A549 (cell line): ENCODE measurements at regions not wholly inside any gene's neighbourhood (a gene's known extent, or its start where the extent isn't known, plus 50 kb on each side); places are given as distances from the start of the nearest gene placed in this dataset.

ENCODE experiments used
- ATAC-seq, 2 experiments: fragments of 200-7000 bp in 1 of 2; fragments of >200 bp in 1 of 2; cut with Nextera tagmentation in 1 of 2; cut with Tn5 transposase in 1 of 2; 3 replicates each; pipeline versions ENCODE4 v1.8.0 to v1.9.1; 2018 to 2020; ENCODE audit warnings: mild to moderate bottlenecking in 1 of 2, moderate library complexity in 1 of 2
- CTCF ChIA-PET: fragments of 300-600 bp; sonication (Branson Sonifier 250); formaldehyde crosslinking; extraction: SDS; loops from one replicate; lab custom pipeline; 2021; ENCODE audit warnings: antibody characterized with exemption, inconsistent platforms; lab: Yijun Ruan, JAX
- POLR2A ChIA-PET: fragments of 350-600 bp; formaldehyde crosslinking; extraction: SDS; loops from one replicate; lab custom pipeline; 2021; ENCODE audit warnings: antibody characterized with exemption, inconsistent platforms; lab: Yijun Ruan, JAX
- DNase-seq, 2 experiments: peaks; one replicate each; pipeline versions ENCODE4 v3.0.0 to v3.0.0-alpha.2; 2011 to 2016; ENCODE audit warnings: low read depth in 1 of 2, low spot score in 1 of 2
- FAIRE-seq: peaks from 2 replicates; lab custom pipeline; 2011; peaks lifted over from hg19 to GRCh38; lab: Jason Lieb, UNC
- H3K27ac ChIP-seq, 2 experiments: fragments of >200 bp; sonication (Bioruptor Twin); formaldehyde crosslinking; 3 replicates each; pipeline ENCODE4 v1.5.1; 2016 to 2017
- H3K4me1 ChIP-seq: fragments of >200 bp; sonication (Bioruptor Twin); formaldehyde crosslinking; 3 replicates; pipeline ENCODE4 v1.6.1; 2016
- H3K4me2 ChIP-seq: fragments of >200 bp; sonication (Bioruptor Twin); formaldehyde crosslinking; 3 replicates; pipeline ENCODE4 v1.6.1; 2016
- H3K4me3 ChIP-seq: fragments of >200 bp; sonication (Bioruptor Twin); formaldehyde crosslinking; 3 replicates; pipeline ENCODE4 v1.5.1; 2016
- H3K9me3 ChIP-seq: fragments of >200 bp; sonication (Bioruptor Twin); formaldehyde crosslinking; 3 replicates; pipeline ENCODE4 v1.6.1; 2016
- CBX2 ChIP-seq: fragments of 200-600 bp; sonication (generic); IDR thresholded peaks from 2 replicates; pipeline ENCODE4 v1.6.1; 2016; ENCODE audit warnings: low read depth, mild to moderate bottlenecking, borderline replicate concordance
- CHD2 ChIP-seq: fragments of 150-350 bp; IDR thresholded peaks from 2 replicates; pipeline ENCODE4 v1.6.1; 2014; ENCODE audit warnings: low read length; ENCODE audit not compliant: partially characterized antibody
- E2F6 ChIP-seq: IDR thresholded peaks from 2 replicates; pipeline ENCODE4 v1.6.1; 2012; ENCODE audit warnings: low read depth, borderline replicate concordance
- EP300 ChIP-seq, 2 experiments: fragments of >200 bp; sonication (Bioruptor Twin); formaldehyde crosslinking; IDR thresholded peaks; 2 replicates in 1 of 2; 3 replicates in 1 of 2; pipeline ENCODE4 v1.6.1; 2016 to 2017
- FOSL2 ChIP-seq, 2 experiments: fragments of 450-650 bp in 1 of 2; fragments of >200 bp in 1 of 2; sonication (Bioruptor Twin) in 1 of 2; formaldehyde crosslinking; IDR thresholded peaks; 2 replicates each; pipeline versions ENCODE4 v1.5.0 to v1.6.1; 2016 to 2020; ENCODE audit warnings: mild to moderate bottlenecking in 1 of 2, moderate library complexity in 1 of 2
- GATA3 ChIP-seq: IDR thresholded peaks from 2 replicates; pipeline ENCODE4 v1.6.1; 2012; ENCODE audit warnings: borderline replicate concordance
- HOXA7 ChIP-seq: fragments of 250-450 bp; sonication (Bioruptor Pico); IDR thresholded peaks from 2 replicates; pipeline ENCODE4 v1.5.0; 2020; ENCODE audit warnings: mild to moderate bottlenecking, moderate library complexity
- HOXB13 ChIP-seq: fragments of 250-450 bp; sonication (Bioruptor Pico); IDR thresholded peaks from 2 replicates; pipeline ENCODE4 v1.5.0; 2020; ENCODE audit warnings: low read depth, mild to moderate bottlenecking, moderate library complexity
- JUN ChIP-seq, 2 experiments: fragments of >200 bp; sonication (Bioruptor Twin); formaldehyde crosslinking; IDR thresholded peaks; 2 replicates in 1 of 2; 3 replicates in 1 of 2; pipeline ENCODE4 v1.6.1; 2016 to 2017
- KDM1A ChIP-seq: fragments of 200-600 bp; sonication (generic); IDR thresholded peaks from 2 replicates; pipeline ENCODE4 v1.6.1; 2016; ENCODE audit warnings: low read depth, mild to moderate bottlenecking
- POLR2A ChIP-seq: IDR thresholded peaks from 2 replicates; pipeline ENCODE4 v1.6.1; 2012; ENCODE audit warnings: mild to moderate bottlenecking, low read length
- RFX5 ChIP-seq: fragments of 450-650 bp; IDR thresholded peaks from 2 replicates; pipeline ENCODE4 v1.7.1; 2014; ENCODE audit warnings: antibody characterized with exemption, mild to moderate bottlenecking, moderate library complexity
- SMC3 ChIP-seq: fragments of >200 bp; sonication (Bioruptor Twin); formaldehyde crosslinking; IDR thresholded peaks from 3 replicates; pipeline ENCODE4 v1.6.1; 2018; ENCODE audit warnings: inconsistent platforms
- ZFP36 ChIP-seq: fragments of 450-650 bp; IDR thresholded peaks from 2 replicates; pipeline ENCODE4 v1.6.1; 2014; ENCODE audit warnings: borderline replicate concordance; ENCODE audit not compliant: partially characterized antibody
- WGBS: methylation state at CpG from one replicate; pipeline ENCODE4 v1.1.6; 2017; ENCODE audit errors: missing lambda C conversion rate; 5-methylcytosine and 5-hydroxymethylcytosine counted together
- TF ChIP-seq, protein P1 (sequence below): fragments of 250-450 bp; sonication (Bioruptor Pico); IDR thresholded peaks from 2 replicates; pipeline ENCODE4 v1.5.0; 2020; ENCODE audit warnings: low read depth, mild to moderate bottlenecking, moderate library complexity
- TF ChIP-seq, protein P2 (sequence below): fragments of >200 bp; sonication (Bioruptor Twin); formaldehyde crosslinking; IDR thresholded peaks from 3 replicates; pipeline ENCODE4 v1.6.1; 2016
- TF ChIP-seq, protein P3 (sequence below): fragments of >200 bp; sonication (Bioruptor Twin); formaldehyde crosslinking; IDR thresholded peaks from 2 replicates; pipeline ENCODE4 v1.6.1; 2016
- TF ChIP-seq, protein P4 (sequence below): fragments of 250-450 bp; sonication (Bioruptor Pico); IDR thresholded peaks from 2 replicates; pipeline ENCODE4 v1.5.0; 2021; ENCODE audit warnings: mild to moderate bottlenecking, moderate library complexity, borderline replicate concordance

DNA sequence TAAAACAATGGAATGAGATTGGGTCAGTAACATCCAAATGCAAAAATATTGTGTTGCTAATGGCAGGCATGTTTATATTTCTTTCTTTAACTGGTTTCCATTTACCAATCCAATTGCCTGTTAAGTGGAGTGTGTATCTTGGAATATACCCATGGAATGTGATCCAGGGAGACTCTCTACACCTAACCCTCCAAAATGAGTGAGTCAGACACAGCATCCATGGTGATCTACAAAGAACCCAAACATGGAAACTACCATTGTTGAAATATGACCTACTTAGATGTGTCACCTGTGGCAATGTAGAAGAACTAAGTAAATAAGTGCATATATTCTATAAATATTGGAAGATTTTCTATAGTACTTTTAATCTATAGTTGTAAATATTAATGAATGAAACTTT is 110.3 kb downstream of the AREG start:
- DNase-seq (peak in 1 of 2 experiments; percentile 40), ATAC-seq (peak in 1 of 2 experiments; percentile 34; a peak in 1 of 6 replicates), FAIRE-seq (no peak)
- H3K9me3 ChIP-seq, result no peaks in the 10 kb centered on the region
- no peak overlapping the region for H3K27ac ChIP-seq
- no peaks in the 10 kb centered on the region for H3K4me1 ChIP-seq
- ChIA-PET CTCF (no interaction called here), POLR2A (interaction anchor here (0.5 kb wide), 1 partner anchor 178 kb away, joined by 7 read pairs; no protein-coding TSS in a partner anchor)
- H3K4me2 ChIP-seq, result no peak overlapping the region
- no peak for TF ChIP-seq SMC3
- no peak for TF ChIP-seq FOSL2 (IDR thresholded peaks at IDR 0.05)
- TF ChIP-seq FOSL2 (CRISPR knock-in tag; IDR thresholded peaks at IDR 0.05), result 0 out of 2 replicates have a peak, but pooled peaks have one; percentile 9
- no peak overlapping the region for H3K4me3 ChIP-seq

- H3K4me2 ChIP-seq, result no peak overlapping the region
- TF ChIP-seq, protein P1, sequence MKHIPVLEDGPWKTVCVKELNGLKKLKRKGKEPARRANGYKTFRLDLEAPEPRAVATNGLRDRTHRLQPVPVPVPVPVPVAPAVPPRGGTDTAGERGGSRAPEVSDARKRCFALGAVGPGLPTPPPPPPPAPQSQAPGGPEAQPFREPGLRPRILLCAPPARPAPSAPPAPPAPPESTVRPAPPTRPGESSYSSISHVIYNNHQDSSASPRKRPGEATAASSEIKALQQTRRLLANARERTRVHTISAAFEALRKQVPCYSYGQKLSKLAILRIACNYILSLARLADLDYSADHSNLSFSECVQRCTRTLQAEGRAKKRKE (CRISPR knock-in tag), result no peak
- TF ChIP-seq HOXB13 (CRISPR knock-in tag), result no peak
- no peak for TF ChIP-seq HOXA7 (CRISPR knock-in tag)
- TF ChIP-seq JUN (IDR thresholded peaks at IDR 0.05), result no peak
- TF ChIP-seq CHD2, result no peak
- no peak for TF ChIP-seq GATA3
- TF ChIP-seq POLR2A, result no peak
- no peak for TF ChIP-seq RFX5
- no peak for TF ChIP-seq KDM1A
- TF ChIP-seq, protein P2, sequence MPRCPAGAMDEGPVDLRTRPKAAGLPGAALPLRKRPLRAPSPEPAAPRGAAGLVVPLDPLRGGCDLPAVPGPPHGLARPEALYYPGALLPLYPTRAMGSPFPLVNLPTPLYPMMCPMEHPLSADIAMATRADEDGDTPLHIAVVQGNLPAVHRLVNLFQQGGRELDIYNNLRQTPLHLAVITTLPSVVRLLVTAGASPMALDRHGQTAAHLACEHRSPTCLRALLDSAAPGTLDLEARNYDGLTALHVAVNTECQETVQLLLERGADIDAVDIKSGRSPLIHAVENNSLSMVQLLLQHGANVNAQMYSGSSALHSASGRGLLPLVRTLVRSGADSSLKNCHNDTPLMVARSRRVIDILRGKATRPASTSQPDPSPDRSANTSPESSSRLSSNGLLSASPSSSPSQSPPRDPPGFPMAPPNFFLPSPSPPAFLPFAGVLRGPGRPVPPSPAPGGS, result no peak
- TF ChIP-seq, protein P3, sequence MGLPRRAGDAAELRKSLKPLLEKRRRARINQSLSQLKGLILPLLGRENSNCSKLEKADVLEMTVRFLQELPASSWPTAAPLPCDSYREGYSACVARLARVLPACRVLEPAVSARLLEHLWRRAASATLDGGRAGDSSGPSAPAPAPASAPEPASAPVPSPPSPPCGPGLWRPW, result no peak
- TF ChIP-seq CBX2, result no peak
- TF ChIP-seq EP300 (IDR thresholded peaks at IDR 0.05), result no peak
- no peak for TF ChIP-seq ZFP36
- H3K27ac ChIP-seq, result no peak overlapping the region
- ChIA-PET POLR2A (no interaction called here), CTCF (no interaction called here)
- no peaks in the 10 kb centered on the region for H3K9me3 ChIP-seq
- no peak overlapping the region for H3K4me3 ChIP-seq
- FAIRE-seq, result no peak
- ATAC-seq, result no peak
- no peaks in the 10 kb centered on the region for H3K4me1 ChIP-seq
- 84% methylated on average over 1 of the region's 1 CpG for WGBS
- no peak for DNase-seq
Observed at GRCh38 chr4:74555843-74556242, 110.9 kb downstream of the AREG start.

DNA sequence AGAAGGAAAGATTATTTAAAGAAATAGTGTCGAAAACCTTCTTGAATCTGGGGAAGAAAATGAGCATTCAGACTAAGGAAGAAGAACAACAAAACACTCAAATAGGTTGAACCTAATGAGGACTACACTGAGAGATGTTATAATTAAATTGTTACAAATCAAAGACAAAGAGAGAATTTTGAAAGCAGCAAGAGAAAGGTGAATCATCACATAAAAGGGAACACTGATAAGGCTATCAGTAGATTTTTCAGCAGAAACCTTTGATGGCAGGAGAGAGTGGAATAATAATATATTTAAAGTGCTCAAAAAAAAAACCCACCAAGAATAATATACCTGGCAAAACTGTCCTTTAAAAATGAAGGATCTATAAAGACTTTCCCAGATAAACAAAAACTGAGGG is 114.9 kb downstream of the AREG start:
- TF ChIP-seq, protein P4, sequence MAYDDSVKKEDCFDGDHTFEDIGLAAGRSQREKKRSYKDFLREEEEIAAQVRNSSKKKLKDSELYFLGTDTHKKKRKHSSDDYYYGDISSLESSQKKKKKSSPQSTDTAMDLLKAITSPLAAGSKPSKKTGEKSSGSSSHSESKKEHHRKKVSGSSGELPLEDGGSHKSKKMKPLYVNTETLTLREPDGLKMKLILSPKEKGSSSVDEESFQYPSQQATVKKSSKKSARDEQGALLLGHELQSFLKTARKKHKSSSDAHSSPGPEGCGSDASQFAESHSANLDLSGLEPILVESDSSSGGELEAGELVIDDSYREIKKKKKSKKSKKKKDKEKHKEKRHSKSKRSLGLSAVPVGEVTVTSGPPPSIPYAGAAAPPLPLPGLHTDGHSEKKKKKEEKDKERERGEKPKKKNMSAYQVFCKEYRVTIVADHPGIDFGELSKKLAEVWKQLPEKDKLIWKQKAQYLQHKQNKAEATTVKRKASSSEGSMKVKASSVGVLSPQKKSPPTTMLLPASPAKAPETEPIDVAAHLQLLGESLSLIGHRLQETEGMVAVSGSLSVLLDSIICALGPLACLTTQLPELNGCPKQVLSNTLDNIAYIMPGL (CRISPR knock-in tag), result no peak
- TF ChIP-seq KDM1A, result no peak
- TF ChIP-seq E2F6, result no peak
- CTCF ChIA-PET, result no interaction called here
- H3K4me3 ChIP-seq, result no peak overlapping the region
- no peak for FAIRE-seq
- H3K4me1 ChIP-seq, result no peaks in the 10 kb centered on the region
- H3K9me3 ChIP-seq, result 0 out of 3 replicates have a peak, but pooled peaks cover 4% of the 10 kb centered on the region
- no peak for DNase-seq
- POLR2A ChIA-PET, result no interaction called here
- H3K27ac ChIP-seq, result no peak overlapping the region
- ATAC-seq, result no peak
- 0% methylated on average over 1 of the region's 1 CpG for WGBS
- H3K4me2 ChIP-seq, result no peak overlapping the region
